GM19397 (cell line): ENCODE measurements at regions not wholly inside any gene's neighbourhood (a gene's known extent, or its start where the extent isn't known, plus 50 kb on each side); places are given as distances from the start of the nearest gene placed in this dataset.
"Not testable (repeated sequence)": the region's sequence is repeated elsewhere in the genome, so short reads cannot be mapped to it uniquely, and the experiment has no call there.

Experiments
- ATAC-seq: cut with Tn5 transposase; IDR thresholded peaks from one replicate; pipeline ENCODE4 v1.9.1; 2021; ENCODE audit warnings: mild to moderate bottlenecking, moderate library complexity; ENCODE audit not compliant: unreplicated experiment

DNA sequence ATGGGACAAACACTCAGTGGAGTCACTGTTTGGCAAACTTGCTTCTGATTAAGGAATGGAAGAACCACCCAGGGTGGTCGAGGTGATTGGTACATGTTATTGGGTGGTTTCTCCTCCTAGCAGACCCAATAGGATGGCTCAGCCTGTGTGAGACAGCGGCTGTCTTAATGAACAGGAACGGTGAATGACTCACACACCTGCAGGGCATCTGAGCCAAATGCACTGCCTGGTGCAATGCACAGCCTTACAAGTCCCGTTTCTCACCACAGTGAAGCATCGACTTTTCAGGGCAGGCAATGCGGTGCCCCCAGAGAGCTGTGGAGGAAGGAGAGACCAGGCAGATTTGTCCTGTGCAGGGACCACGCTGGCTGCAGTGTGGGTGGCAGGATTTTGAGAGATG, 238.5 kb downstream of the FGF9 start:
- ATAC-seq = no peak

DNA sequence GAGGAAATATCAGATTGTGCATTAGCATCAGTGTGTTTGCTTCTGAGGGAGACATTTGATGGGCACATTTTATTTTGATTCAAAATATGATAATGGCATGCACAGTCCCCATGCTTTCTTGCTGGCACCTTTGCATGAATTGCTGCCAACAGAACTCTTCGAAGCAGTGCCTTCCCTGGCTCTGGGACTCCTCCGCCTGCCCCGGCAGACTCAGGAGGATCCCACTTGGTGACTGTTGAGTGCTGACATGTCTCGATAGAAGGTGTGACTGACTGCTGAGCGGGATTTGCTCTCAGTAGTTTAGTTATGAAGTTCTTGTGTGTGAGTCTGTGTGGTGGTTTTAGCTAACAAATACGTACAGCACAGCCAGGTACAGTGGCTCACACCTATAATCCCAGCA, 239.7 kb downstream of the FGF9 start:
- ATAC-seq = no peak

DNA sequence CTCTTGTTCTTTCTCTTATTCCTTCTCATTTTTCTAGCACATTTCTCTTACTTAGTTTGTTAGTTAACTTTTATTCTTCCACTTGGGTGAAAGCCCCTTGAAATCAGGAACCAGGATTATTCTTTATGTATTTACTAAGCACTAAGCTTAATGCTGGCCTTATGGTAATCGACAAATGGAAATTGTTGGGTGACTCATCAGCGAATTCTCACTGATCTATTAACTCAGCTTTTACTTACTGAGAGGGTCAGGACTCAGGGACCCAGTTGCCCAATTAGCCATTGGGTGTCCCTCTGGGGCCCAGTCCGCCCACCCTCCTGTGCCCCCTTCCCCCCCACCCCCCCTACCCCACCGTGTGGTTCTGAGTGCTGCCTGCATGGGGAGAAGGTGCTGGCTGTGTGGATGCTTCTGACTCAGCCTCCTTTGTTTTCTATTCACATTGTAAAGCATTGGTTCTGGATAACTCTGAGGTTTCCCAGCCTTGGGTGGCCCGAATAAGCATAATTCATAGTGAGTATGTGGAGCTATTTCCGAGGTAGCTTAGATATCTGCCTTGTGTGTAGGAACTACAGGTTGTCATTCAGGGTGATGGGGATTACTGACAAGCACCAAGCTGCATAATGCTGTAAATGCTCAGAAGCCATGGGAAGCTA, 240.9 kb downstream of the FGF9 start:
- ATAC-seq = no peak

DNA sequence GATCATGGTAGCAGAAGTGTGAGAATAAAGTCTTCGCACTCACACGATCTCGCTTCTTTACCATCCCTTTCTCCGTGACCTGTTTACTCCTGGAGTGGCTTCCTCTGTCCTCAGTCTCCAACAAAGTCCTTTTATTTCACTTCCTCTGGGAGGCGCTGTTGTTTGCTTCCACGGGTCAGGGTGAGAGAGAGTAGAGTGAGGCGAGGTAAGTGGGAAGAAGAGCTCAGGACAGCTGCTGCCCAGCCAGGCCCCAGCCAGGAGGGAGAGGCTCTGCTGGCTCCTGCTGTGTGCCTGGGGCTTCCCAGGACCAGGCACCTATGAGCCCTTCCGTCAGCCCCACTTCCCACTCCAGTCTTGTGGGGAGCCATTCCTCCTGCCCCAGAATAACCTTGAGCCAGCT, 242.1 kb downstream of the FGF9 start:
- no peak for ATAC-seq

DNA sequence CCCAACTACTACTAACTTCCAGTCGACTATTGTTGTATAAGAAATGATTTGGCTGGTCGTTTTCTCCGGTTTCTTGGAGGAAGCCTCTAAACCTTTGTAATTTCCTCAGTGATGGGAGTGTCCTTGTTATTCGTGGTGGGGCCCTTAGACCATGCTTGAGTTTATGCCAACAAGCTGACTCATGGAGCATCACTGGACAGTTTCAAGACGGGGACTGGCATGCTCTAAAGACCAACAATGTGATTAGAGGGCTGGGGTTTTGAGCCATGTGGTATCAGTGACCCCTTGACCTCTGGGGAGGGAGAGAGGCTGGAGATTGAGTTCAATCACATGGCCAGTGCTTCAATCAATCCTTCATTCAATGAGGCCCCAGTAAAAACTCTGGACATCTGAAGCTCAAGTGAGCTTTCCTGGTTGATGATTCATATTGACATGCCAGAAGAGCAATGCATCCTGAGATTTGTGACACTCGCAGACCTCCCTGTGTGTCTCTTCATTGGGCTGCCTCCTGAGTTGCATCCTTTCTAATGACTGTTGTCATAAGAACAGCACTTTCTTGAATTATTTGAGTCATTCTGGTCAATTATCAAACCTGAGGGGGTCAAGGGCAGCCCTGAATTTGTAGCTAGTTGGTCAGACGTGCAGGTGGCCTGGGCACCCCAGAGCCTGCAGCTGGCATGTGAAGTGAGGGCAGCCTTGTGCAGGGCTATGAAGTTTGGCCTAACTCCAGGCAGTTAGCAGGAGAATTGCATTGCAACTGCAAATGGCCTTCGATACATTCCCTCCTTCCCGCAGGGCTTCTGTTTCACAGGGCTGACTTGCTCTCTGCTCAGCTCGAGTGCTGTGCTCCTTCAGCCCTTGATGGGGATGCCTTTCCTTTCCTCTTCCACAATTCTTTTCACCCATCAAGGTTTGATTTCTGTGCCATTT, 246.5 kb downstream of the FGF9 start:
- no peak for ATAC-seq

DNA sequence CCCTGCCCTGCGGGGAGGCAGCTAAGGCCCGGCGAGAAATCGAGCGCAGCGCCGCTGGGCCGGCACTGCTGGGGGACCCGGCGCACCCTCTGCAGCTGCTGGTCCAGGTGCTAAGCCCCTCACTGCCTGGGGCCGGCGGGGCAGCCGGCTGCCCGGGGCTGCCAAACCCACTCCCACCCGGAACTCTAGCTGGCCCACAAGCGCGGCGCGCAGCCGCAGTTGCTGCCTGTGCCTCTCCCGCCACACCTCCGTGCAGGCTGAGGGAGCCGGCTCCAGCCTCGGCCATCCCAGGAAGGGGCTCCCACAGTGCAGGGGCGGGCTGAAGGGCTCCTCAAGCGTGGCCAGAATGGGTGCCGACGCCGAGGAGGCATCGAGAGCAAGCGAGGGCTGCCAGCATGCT, 249.9 kb downstream of the FGF9 start:
- ATAC-seq = not testable (repeated sequence)

DNA sequence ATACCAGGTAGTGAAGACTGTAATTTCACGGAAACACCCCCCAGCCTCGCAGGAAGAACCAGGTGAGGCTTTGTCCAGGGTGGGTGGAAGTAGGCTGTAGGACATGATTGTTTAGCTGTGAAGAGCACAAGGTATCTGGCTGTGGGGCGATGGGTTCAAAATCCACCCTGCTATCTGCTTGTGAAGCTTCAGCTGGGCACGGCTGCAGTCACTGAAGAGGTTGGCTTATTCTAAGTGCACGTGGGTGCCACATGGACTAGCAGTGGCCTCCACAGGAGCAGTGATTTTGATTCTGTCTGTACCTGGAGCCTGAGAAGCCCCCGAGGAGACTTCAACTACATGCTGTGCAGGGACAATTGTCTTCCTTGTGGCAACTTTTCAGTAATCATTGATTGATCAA, 254.1 kb downstream of the FGF9 start:
- ATAC-seq = no peak

DNA sequence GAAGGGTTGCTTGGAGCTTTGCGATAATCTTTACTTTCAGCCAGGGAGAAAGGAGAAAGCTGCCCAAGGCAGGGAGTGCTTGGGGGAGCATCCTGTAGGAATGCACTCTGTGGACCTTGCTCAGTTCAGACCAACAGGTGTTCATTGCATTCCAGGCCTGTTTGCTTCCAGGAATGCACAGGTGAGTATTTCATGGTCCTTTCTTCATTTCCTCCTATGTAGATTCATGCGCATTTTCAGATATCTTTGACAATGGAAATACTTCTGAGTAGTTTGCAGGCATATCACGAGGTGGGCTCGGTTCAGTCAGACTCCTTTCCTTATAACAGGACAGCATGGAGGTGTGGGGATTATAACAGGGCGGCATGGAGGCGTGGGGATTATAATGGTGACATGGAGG, 254.8 kb downstream of the FGF9 start:
- ATAC-seq = no peak

DNA sequence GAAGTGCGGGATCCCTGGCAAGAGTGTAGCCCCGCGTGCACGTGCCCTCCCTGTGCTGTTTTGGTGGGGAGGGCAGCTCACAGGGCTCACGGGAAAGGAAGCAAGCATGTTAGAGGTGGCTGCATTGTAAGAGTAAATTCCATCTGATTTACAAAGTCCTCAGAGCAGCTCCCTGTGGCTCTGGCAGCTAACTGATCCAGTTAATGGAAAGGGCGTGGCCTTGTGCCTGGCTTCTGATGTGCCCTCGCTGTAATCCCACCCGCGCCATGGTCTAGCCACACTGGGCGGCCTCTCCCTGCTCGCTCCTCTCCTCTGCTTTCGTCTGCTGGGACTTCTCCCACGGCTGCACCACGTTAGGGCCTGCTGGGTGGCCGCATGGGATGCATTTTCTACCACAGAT, 258.5 kb downstream of the FGF9 start:
- ATAC-seq = no peak

DNA sequence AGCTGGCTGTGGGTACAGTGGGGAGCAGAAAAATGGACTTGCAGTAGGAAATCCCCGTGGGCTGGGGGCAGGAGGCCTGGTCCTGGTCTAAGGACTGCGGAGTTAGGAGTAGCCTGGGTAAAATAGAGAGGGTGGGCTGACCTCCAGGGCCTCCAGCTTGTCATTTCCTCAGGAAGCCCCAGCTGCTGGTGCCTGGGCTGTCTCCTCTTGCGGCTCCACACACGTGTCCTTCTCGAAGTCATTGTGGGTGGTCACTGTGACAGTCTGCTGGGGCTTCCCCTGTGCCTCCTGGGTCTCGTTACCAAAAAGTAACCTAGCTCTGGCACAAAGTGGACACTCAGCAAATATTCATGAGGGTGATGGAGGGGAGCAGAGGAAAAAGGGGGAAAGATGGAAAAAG, 259.7 kb downstream of the FGF9 start:
- ATAC-seq = no peak

DNA sequence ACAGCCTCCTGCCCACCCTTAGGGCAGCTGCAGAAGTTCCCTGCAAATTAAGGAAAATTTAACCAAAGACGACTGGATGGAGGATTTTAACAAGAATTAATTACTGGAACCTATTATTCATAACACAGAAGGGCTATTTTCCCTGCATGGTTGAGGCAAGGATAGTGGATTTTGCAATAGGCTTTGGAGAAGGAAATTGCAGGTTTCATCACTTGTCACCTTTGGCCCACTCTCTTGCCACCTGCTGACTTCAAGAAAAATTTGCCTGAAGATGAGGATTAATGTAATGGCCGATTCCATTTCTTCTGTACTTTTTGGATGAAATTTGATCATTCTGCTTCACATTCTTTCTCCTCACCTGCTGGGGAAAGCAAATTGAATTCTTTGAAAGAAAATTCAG, 261.7 kb downstream of the FGF9 start:
- no peak for ATAC-seq

DNA sequence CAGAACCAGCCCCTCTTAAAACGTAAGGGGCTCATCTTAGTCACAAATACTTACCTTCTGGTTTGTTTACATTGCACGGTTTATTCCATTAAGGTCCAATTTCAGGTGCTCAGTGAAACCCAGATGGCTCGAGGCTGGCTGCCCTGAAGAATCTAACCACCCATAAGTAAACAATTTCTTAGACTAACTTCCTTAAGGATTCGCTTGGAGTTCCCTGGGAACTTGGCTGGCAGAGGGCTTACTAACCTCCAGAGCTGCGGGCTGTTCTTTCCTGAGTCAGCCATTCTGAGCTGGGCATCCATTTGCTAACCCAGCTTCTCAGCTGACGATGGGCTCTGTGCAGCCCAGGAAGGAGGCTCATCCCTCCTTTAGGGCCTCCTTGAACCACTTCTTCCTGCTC, 262.1 kb downstream of the FGF9 start:
- no peak for ATAC-seq

DNA sequence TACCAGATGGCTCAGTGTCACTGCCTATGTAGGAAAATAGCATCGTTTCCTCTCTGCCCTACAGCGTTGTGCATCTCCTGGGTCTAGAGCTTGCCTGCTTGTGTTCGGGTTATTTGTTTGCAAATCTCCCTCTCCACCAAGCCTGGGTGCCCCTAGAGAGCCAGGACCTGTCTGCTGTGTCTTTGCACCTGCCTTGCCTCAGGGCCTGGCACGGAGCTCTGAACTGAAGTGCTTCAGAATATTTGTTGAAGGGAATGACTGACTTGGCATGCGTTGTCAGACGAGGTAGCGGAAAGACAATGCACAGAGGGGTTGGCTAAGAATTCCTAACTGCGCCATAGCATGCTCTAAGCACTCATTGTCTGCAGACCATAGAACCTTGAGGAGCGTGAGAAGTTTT, 263.4 kb downstream of the FGF9 start:
- no peak for ATAC-seq

DNA sequence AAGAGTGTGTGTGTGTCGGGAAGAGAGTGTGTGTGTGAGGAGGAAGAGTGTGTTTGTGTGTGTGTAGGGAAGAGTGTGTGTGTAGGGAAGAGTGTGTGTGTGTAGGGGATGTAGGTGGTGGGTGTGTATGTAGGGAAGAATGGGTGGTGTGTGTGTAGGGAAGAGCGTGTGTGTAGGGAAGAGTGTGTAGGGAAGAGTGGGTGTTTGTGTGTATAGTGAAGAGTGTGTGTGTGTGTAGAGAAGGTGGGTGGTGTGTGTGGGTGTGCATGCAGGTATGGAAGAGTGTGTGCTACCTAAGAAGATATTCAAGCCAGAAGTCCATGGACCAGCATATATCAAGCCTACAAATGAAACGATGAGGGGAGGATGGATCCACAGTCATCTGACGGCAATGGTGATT, 265.8 kb downstream of the FGF9 start:
- ATAC-seq = no peak

DNA sequence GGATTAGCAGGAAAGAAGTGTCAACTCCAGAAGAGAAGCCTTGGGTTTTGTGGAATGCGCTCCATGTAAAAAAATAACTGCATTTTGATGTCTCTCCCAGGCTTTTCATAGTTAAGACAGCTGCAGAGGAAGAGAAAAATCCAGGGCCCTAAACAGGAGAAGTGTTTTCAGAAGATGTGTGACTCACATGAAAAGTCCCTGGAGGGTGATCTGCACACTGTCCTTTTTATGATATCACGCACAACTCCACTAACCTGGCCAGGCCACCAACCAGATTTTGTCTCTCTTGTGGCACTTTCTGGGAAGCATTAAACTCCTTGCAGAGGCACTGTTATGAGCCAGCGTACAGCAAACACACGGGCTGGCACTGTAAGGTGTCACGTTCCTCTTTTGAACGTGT, 267.3 kb downstream of the FGF9 start:
- ATAC-seq = no peak

DNA sequence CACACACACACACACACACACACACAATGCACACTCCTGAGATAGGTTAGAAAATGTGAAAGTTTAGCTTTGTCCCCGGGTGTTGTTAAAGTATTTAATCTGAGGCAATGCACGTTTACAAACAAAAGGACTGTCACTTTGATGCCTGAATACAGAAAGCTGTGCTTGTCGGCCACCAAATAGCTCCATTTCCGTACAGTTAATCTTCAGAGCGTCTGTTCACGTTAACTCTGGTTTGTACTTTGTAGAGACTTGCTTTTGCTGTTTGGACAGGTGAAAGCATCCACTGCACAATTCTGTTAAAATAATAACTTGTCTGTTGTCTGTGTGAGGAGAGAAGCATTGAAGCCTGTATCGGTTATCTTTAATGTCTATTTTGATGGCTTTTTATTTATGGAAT, 267.8 kb downstream of the FGF9 start:
- no peak for ATAC-seq

DNA sequence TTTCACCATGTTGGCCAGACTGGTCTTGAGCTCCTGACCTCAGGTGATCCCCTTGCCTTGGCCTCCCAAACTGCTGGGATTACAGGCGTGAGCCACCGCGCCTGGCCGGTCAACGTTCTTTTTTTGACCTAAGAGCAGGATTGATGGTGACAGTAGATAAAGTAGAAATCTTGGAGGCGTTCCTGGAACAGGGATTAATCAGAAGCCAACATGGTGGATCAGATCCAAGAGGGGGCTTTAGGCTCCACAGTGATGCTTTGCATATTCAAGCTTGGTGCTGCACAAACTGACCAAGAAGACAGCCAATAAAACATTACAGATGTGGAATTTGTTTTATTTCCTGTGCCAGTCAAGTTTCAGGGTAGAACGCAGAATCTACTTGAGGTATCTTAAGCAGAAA, 271.2 kb downstream of the FGF9 start:
- ATAC-seq = no peak

DNA sequence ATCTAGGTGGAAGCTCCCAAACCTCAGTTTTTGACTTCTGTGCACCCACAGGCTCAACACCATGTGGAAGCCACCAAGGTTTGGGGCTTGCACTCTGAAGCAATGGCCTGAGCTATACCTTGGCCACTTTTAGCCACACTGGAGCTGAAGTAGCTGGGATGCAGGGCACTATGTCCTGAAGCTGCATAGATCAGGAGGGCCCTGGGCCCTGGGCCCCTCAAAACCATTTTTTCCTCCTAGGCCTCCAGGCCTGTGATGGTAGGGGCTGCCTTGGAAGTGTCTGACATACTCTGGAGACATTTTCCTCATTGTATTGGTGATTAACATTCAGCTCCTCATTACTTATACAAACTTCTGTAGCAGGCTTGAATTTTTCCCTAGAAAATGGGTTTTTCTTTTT, 273.7 kb downstream of the FGF9 start:
- no peak for ATAC-seq

DNA sequence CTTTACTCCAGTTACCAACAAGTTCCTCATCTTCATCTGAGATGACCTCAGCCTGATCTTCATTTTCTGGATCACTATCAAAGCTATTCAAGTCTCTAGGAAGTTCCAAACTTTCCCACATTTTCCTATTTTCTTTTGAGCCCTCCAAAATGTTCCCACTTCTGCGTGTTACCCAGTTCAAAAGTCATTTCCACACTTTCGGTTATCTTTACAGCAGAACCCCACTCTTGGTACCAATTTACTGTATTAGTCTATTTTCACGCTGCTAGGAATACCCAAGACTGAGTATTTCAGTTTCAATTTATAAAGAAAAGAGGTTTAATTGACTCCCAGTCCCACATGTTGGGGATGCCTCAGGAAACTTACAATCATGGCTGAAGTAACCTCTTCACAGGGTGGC, 274.3 kb downstream of the FGF9 start:
- ATAC-seq = no peak

DNA sequence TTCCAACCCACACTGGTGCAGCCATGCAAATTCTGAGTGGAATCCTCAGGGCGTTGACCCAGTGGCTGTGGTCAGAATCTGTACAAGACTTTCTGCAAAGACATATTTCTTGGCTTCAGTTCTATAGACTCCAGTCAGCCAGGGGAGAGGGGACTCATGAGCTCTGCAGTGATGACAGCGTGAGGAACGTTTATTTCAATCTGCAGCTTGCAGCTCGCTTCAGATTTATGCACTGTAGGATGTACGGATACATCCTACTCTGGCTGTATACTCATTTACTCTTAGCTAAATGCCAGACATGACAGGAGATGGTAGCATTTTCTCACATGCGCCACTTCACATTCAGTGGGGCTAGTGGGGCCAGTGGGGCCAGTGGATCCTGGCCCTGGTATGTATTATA, 276.1 kb downstream of the FGF9 start:
- ATAC-seq = no peak

DNA sequence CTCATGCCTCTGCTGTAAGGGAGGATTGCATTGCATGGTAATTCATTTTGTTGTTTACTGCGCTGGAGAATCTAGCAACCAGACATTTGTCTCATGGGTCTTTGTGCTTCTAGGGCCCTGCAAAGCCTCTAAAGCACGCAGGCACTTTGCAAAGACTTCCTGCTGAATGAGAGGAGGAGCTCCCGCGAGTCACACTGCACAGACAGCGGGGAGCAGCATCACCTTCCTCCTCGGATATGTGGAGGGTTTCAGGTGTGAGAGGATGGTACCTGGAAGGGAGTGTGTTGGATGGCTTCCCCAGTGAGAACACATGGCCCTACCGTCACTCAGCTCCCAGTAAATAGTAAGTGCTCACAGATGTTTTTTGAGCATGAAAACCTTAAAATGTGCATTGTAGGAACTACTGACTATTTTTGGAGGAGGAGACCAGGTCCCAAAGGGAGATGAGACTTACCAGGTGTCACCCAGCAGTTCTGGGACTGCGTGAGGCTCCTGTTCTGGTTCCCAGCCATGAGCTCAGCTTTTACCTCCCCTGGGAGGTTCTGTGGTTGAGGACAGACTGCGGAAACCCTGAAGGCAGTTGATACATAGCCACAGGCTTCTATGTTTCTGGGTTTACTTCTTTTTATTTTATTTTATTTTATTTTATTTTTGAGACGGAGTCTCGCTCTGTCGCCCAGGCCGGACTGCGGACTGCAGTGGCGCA, 278.0 kb downstream of the FGF9 start:
- ATAC-seq = peak; percentile 63
